OCI-LY3 (cell line): ENCODE measurements at regions not wholly inside any gene's neighbourhood (a gene's known extent, or its start where the extent isn't known, plus 50 kb on each side); places are given as distances from the start of the nearest gene placed in this dataset.

Source experiments
- H2AFZ ChIP-seq: fragments of 200-600, 300-600 bp; shearing (Covaris generic); 2 replicates; pipeline ENCODE4 v1.6.0; 2014; ENCODE audit warnings: antibody characterized with exemption, low read depth, low read length
- H3K27ac ChIP-seq: fragments of 200-600, 300-600 bp; sonication (generic); 2 replicates; pipeline ENCODE4 v1.5.1; 2014; ENCODE audit warnings: mild to moderate bottlenecking, low read length, moderate library complexity, mixed read lengths
- H3K27me3 ChIP-seq: fragments of 200-600, 300-600 bp; sonication (generic); 2 replicates; pipeline ENCODE4 v1.6.1; 2014; ENCODE audit warnings: low read depth, low read length, mixed read lengths
- H3K36me3 ChIP-seq: fragments of 200-600, 300-600 bp; sonication (generic); replicated peaks from 2 replicates; pipeline ENCODE3; 2014; ENCODE audit warnings: low read depth, low read length, mixed read lengths
- H3K4me1 ChIP-seq: fragments of 300-600, 200-600 bp; sonication (generic); 2 replicates; pipeline ENCODE4 v1.6.1; 2014; ENCODE audit warnings: low read length, mixed read lengths
- H3K4me2 ChIP-seq: fragments of 200-600, 300-600 bp; sonication (generic); 2 replicates; pipeline ENCODE4 v1.6.1; 2014; ENCODE audit warnings: low read length, mixed read lengths
- H3K4me3 ChIP-seq: fragments of 300-600, 200-600 bp; sonication (generic); 2 replicates; pipeline ENCODE4 v1.5.1; 2014; ENCODE audit warnings: antibody characterized with exemption, mild to moderate bottlenecking, low read length, moderate library complexity
- H3K79me2 ChIP-seq: fragments of 300-600, 200-600 bp; shearing (Covaris generic); 2 replicates; pipeline ENCODE4 v1.6.1; 2014; ENCODE audit warnings: mild to moderate bottlenecking, low read length, mixed read lengths
- H3K9ac ChIP-seq: fragments of 300-600, 200-600 bp; shearing (Covaris generic); 2 replicates; pipeline ENCODE4 v1.6.0; 2014; ENCODE audit warnings: mild to moderate bottlenecking, low read length, moderate library complexity
- H3K9me3 ChIP-seq: fragments of 200-600, 300-600 bp; shearing (Covaris generic); 2 replicates; pipeline ENCODE4 v1.6.1; 2014; ENCODE audit warnings: low read length, mixed read lengths; ENCODE audit not compliant: insufficient read depth
- H4K20me1 ChIP-seq: fragments of 200-600, 300-600 bp; sonication (generic); 2 replicates; pipeline ENCODE4 v1.6.1; 2016; ENCODE audit warnings: low read length, mixed read lengths; ENCODE audit not compliant: insufficient read depth
- CTCF ChIP-seq: fragments of 200-600, 300-600 bp; sonication (generic); IDR thresholded peaks from 2 replicates; pipeline ENCODE4 v1.5.1; 2014; ENCODE audit warnings: antibody characterized with exemption, low read length, low read depth
- EZH2phosphoT487 ChIP-seq: fragments of 200-600 bp; shearing (Covaris generic); IDR thresholded peaks from 2 replicates; pipeline ENCODE4 v1.6.1; 2018; ENCODE audit warnings: antibody characterized with exemption, mixed run types, low read depth

GRCh38 chr3:64975147-64975546, 287.3 kb upstream of the ADAMTS9 start:
- Histone ChIP-seq H3K4me2 (no peak overlapping the region), H4K20me1 (peaks cover 16% of the 10 kb centered on the region; the same call in 1 of the 2 replicates), H3K36me3 (no peaks in the 10 kb centered on the region), H3K9ac (no peak overlapping the region), H3K27ac (no peak overlapping the region), H3K4me1 (peaks cover 13% of the 10 kb centered on the region), H3K9me3 (no peaks in the 10 kb centered on the region), H3K4me3 (no peak overlapping the region), H3K79me2 (no peaks in the 10 kb centered on the region), H3K27me3 (peaks cover 66% of the 10 kb centered on the region), H2AFZ (no peak overlapping the region)
- no peak for TF ChIP-seq EZH2phosphoT487
- no peak for TF ChIP-seq CTCF

GRCh38 chr3:64974401-64974800, 286.6 kb upstream of the ADAMTS9 start:
- no peaks in the 10 kb centered on the region for H3K9me3 ChIP-seq
- no peaks in the 10 kb centered on the region for H3K79me2 ChIP-seq
- H3K4me1 ChIP-seq = peaks cover 13% of the 10 kb centered on the region
- H3K36me3 ChIP-seq = no peaks in the 10 kb centered on the region
- H3K4me2 ChIP-seq = no peak overlapping the region
- no peak overlapping the region for H3K4me3 ChIP-seq
- H3K9ac ChIP-seq = no peak overlapping the region
- H3K27ac ChIP-seq = no peak overlapping the region
- no peak for TF ChIP-seq EZH2phosphoT487
- TF ChIP-seq CTCF = no peak
- peaks cover 16% of the 10 kb centered on the region; the same call in 1 of the 2 replicates for H4K20me1 ChIP-seq
- no peak overlapping the region for H2AFZ ChIP-seq
- H3K27me3 ChIP-seq = peaks cover 74% of the 10 kb centered on the region

GRCh38 chr3:64972793-64973192, 285.0 kb upstream of the ADAMTS9 start:
- TF ChIP-seq EZH2phosphoT487 (peak; percentile 97), CTCF (no peak)
- H2AFZ ChIP-seq = no peak overlapping the region

GRCh38 chr3:64971602-64972001, 283.8 kb upstream of the ADAMTS9 start:
- H3K4me3 ChIP-seq = no peak overlapping the region
- H4K20me1 ChIP-seq = peaks cover 12% of the 10 kb centered on the region; the same call in 1 of the 2 replicates
- H3K79me2 ChIP-seq = no peaks in the 10 kb centered on the region
- H3K4me2 ChIP-seq = no peak overlapping the region
- TF ChIP-seq CTCF (no peak), EZH2phosphoT487 (no peak)
- H3K27me3 ChIP-seq = peaks cover 77% of the 10 kb centered on the region
- no peak overlapping the region for H2AFZ ChIP-seq
- no peaks in the 10 kb centered on the region for H3K36me3 ChIP-seq
- H3K9me3 ChIP-seq = no peaks in the 10 kb centered on the region
- H3K9ac ChIP-seq = no peak overlapping the region
- no peak overlapping the region for H3K27ac ChIP-seq
- H3K4me1 ChIP-seq = peaks cover 13% of the 10 kb centered on the region

More at GRCh38 chr3:64972793-64973192, 285.0 kb upstream of the ADAMTS9 start:
- no peak overlapping the region for H3K9ac ChIP-seq
- H3K4me1 ChIP-seq = peaks cover 13% of the 10 kb centered on the region
- H3K4me2 ChIP-seq = 0 out of 2 replicates have a peak overlapping the region, but pooled peaks have one; percentile 5
- H3K27me3 ChIP-seq = peaks cover 77% of the 10 kb centered on the region
- H4K20me1 ChIP-seq = peaks cover 14% of the 10 kb centered on the region; the same call in 1 of the 2 replicates
- no peaks in the 10 kb centered on the region for H3K9me3 ChIP-seq
- H3K36me3 ChIP-seq = no peaks in the 10 kb centered on the region
- H3K4me3 ChIP-seq = no peak overlapping the region
- no peak overlapping the region for H3K27ac ChIP-seq
- no peaks in the 10 kb centered on the region for H3K79me2 ChIP-seq
